OCI-LY7 (cell line): ENCODE measurements at regions not wholly inside any gene's neighbourhood (a gene's known extent, or its start where the extent isn't known, plus 50 kb on each side); places are given as distances from the start of the nearest gene placed in this dataset.

Experiments used
- BruUV-seq: library from RNA; stranded (reverse); fragments of 400-500 nt; replicated peaks from 2 replicates; lab custom pipeline; 2021; lab: Mats Ljungman, UMichigan
- CTCF ChIA-PET: fragments of 300-600 bp; sonication (Branson Sonifier 250); formaldehyde crosslinking; loops from one replicate; lab custom pipeline; 2022; ENCODE audit warnings: antibody characterized with exemption; ENCODE audit not compliant: unreplicated experiment; lab: Charles Lee
- POLR2A ChIA-PET: fragments of 300-600 bp; sonication (Branson Sonifier 250); formaldehyde crosslinking; loops from one replicate; lab custom pipeline; 2022; ENCODE audit warnings: antibody characterized with exemption; lab: Charles Lee
- DNase-seq: peaks from one replicate; pipeline ENCODE4 v3.0.0-alpha.2; 2015; ENCODE audit warnings: low spot score
- H2AFZ ChIP-seq: fragments of 200-600 bp; sonication (generic), shearing (Covaris generic); 2 replicates; pipeline ENCODE4 v1.6.1; 2014; ENCODE audit warnings: mild to moderate bottlenecking, antibody characterized with exemption, low read length, moderate library complexity
- H3K27ac ChIP-seq: fragments of 200-600 bp; sonication (generic); 2 replicates; pipeline ENCODE4 v1.5.1; 2014; ENCODE audit warnings: mixed run types, low read depth, mild to moderate bottlenecking, moderate library complexity, low read length, inconsistent platforms; ENCODE audit not compliant: poor library complexity, severe bottlenecking
- H3K36me3 ChIP-seq: fragments of 200-600 bp; sonication (generic); 2 replicates; pipeline ENCODE4 v1.6.1; 2014; ENCODE audit warnings: mild to moderate bottlenecking, antibody characterized with exemption, low read length, moderate library complexity, mixed read lengths; ENCODE audit not compliant: insufficient read depth
- H3K4me1 ChIP-seq: fragments of 200-600 bp; sonication (generic); 2 replicates; pipeline ENCODE4 v1.5.1; 2014; ENCODE audit warnings: mild to moderate bottlenecking, low read length; ENCODE audit not compliant: insufficient read depth, poor library complexity, severe bottlenecking
- H3K4me2 ChIP-seq: fragments of 200-600 bp; sonication (generic); 2 replicates; pipeline ENCODE4 v1.6.1; 2014; ENCODE audit warnings: mild to moderate bottlenecking, low read length
- H3K4me3 ChIP-seq: fragments of 200-600 bp; sonication (generic); 2 replicates; pipeline ENCODE4 v1.5.1; 2014; ENCODE audit warnings: mild to moderate bottlenecking, low read depth, low read length; ENCODE audit not compliant: poor library complexity, severe bottlenecking
- H3K79me2 ChIP-seq: fragments of 200-600 bp; sonication (generic); 2 replicates; pipeline ENCODE4 v1.6.1; 2016; ENCODE audit warnings: low read depth, mild to moderate bottlenecking, low read length, moderate library complexity, mixed read lengths; ENCODE audit not compliant: insufficient read depth
- H3K9me2 ChIP-seq: fragments of 200-600 bp; sonication (generic); 2 replicates; pipeline ENCODE4 v1.6.1; 2016; ENCODE audit warnings: mild to moderate bottlenecking, low read length, mixed read lengths; ENCODE audit not compliant: insufficient read depth
- H3K9me3 ChIP-seq: fragments of 200-600 bp; sonication (generic); 2 replicates; pipeline ENCODE4 v1.6.1; 2014; ENCODE audit warnings: mild to moderate bottlenecking, mixed run types, low read length, mixed read lengths
- H4K20me1 ChIP-seq: fragments of 200-600 bp; sonication (generic); 2 replicates; pipeline ENCODE4 v1.6.1; 2014; ENCODE audit warnings: mild to moderate bottlenecking, antibody characterized with exemption, low read length, moderate library complexity, mixed read lengths; ENCODE audit not compliant: insufficient read depth
- CTCF ChIP-seq: fragments of 200-600 bp; sonication (generic); conservative IDR thresholded peaks from 2 replicates; pipeline ENCODE4 v1.5.1; 2014; ENCODE audit warnings: mild to moderate bottlenecking, antibody characterized with exemption, low read length, moderate library complexity, mixed read lengths
- EZH2phosphoT487 ChIP-seq: fragments of 200-600 bp; sonication (generic); IDR thresholded peaks from 2 replicates; pipeline ENCODE4 v1.6.1; 2018; ENCODE audit warnings: low read depth, borderline replicate concordance, mild to moderate bottlenecking, mixed run types, antibody characterized with exemption, low read length, moderate library complexity, mixed read lengths
- intact Hi-C: fragments of 100-400 bp; cut with micrococcal nuclease; formaldehyde crosslinking; loops from one replicate; pipeline ENCODE4 v1.10.0; 2022; ENCODE audit not compliant: unreplicated experiment

- no peaks in the 10 kb centered on the region for H4K20me1 ChIP-seq
- H3K36me3 ChIP-seq = no peaks in the 10 kb centered on the region
- H3K4me1 ChIP-seq = peaks cover 4% of the 10 kb centered on the region
- H3K4me3 ChIP-seq = no peak overlapping the region
- peaks cover 14% of the 10 kb centered on the region; the same call in 1 of the 2 replicates for H3K9me3 ChIP-seq
- TF ChIP-seq CTCF (no peak), EZH2phosphoT487 (no peak)
- H3K79me2 ChIP-seq = no peaks in the 10 kb centered on the region
- H3K9me2 ChIP-seq = no peaks in the 10 kb centered on the region
- CTCF ChIA-PET = no interaction called here
- no peak for DNase-seq
- no peak overlapping the region for H3K4me2 ChIP-seq
- peak overlapping the region; percentile 29; the same call in 1 of the 2 replicates for H2AFZ ChIP-seq
- intact Hi-C loops = no loop called here
- POLR2A ChIA-PET = no interaction called here
- H3K27ac ChIP-seq = no peak overlapping the region
- BruUV-seq = no TSS peak
Measured at GRCh38 chr11:130737041-130737830, 179.0 kb downstream of the SNX19 start.

- peaks cover 4% of the 10 kb centered on the region for H3K4me1 ChIP-seq
- no peak overlapping the region for H3K27ac ChIP-seq
- H3K9me2 ChIP-seq = no peaks in the 10 kb centered on the region
- ChIA-PET POLR2A (interaction anchor here (0.7 kb wide), 1 partner anchor 26 kb away, joined by 3 read pairs; no protein-coding TSS in a partner anchor), CTCF (no interaction called here)
- BruUV-seq = no TSS peak
- no peak for DNase-seq
- no peaks in the 10 kb centered on the region for H4K20me1 ChIP-seq
- intact Hi-C loops = no loop called here
- no peaks in the 10 kb centered on the region for H3K36me3 ChIP-seq
- peaks cover 14% of the 10 kb centered on the region; the same call in 1 of the 2 replicates for H3K9me3 ChIP-seq
- no peak overlapping the region for H3K4me3 ChIP-seq
- H3K4me2 ChIP-seq = no peak overlapping the region
- no peaks in the 10 kb centered on the region for H3K79me2 ChIP-seq
- TF ChIP-seq CTCF (no peak), EZH2phosphoT487 (no peak)
- H2AFZ ChIP-seq = peak overlapping the region; percentile 29; the same call in 1 of the 2 replicates
Measured at GRCh38 chr11:130737866-130738431, 178.3 kb downstream of the SNX19 start.
